ENCODE measurements at regions not wholly inside any gene's neighbourhood (a gene's known extent, or its start where the extent isn't known, plus 50 kb on each side); places are given as distances from the start of the nearest gene placed in this dataset.

DNA sequence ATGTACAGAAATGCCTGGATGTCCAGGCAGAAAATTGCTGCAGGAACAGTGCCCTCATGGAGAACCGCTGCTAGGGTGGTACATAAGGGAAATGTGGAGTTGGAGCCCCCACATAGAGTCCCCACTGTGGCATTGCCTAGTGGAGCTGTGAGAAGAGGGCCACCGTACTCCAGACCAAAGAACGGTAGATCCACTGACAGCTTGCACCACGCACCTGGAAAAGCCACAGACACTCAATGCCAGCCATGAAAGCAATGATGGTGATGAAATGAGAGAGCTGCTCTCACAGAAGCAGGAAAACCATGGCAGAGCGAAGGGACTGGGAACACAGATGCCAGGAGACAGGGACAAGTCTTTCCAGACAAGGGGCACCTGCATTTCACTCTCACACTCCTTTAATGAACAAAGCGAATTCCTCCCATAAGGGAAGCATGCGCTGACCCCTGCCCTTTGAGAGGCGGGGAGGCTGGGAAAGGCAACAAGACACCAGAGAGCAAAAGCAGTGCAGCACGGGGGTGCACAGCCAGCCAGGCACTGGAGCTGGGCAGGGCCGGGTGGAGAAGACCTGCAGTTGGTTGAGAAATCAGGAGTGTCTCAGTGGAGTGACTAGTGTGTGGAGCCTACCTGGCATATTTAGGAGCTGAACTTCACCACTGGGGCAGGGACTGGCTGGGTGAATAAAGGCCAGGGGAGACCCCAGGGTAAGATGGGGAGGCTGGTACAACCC is 1025.2 kb downstream of the TBC1D22A start:
- no TSS peak for BruUV-seq (replicated peaks)
- POLR2A ChIA-PET = no interaction called here
- no peak overlapping the region for H3K4me2 ChIP-seq (ENCODE audit: low read depth, low read length)
- 12% methylated on average over 10 of the region's 10 CpGs for WGBS (ENCODE audit: low lambda C conversion rate)
- peaks cover 0 to 3% of the 10 kb centered on the region in 2 experiments; a peak in 1 of 5 replicates for H3K27me3 ChIP-seq (ENCODE audit: control insufficient read depth in 1 of 2, insufficient read depth in 2 of 2, low read length in 2 of 2)
- H3K4me1 ChIP-seq (ENCODE audit: insufficient read depth, low read length) = no peaks in the 10 kb centered on the region
- TF ChIP-seq ZNF563 (CRISPR knock-in tag; IDR thresholded peaks at IDR 0.05) (no peak), EHMT2 (IDR thresholded peaks at IDR 0.05; ENCODE audit: borderline replicate concordance, low read depth, low read length) (no peak), MAFF (IDR thresholded peaks at IDR 0.05; ENCODE audit: low read depth, low read length) (no peak)
- no peaks in the 10 kb centered on the region for H3K9me3 ChIP-seq (ENCODE audit: low read length)
- in situ Hi-C loops (cut with HindIII; ENCODE audit: extremely low pct_ligation_motif_present, low pct_unique_long_range_greater_than_20kb) (no loop called here), intact Hi-C loops (cut with micrococcal nuclease; ENCODE audit: unreplicated experiment) (no loop called here)
- no peak overlapping the region for H3K4me3 ChIP-seq (replicated peaks in 1 of 3; ENCODE audit: insufficient read depth in 1 of 3, low read depth in 2 of 3, low read length in 3 of 3)
- CTCF ChIA-PET (ENCODE audit: low intra/inter-chr PET ratio, low total read pairs) = no interaction called here
- H4K20me1 ChIP-seq (ENCODE audit: insufficient read depth, low read length) = no peaks in the 10 kb centered on the region
- DNase-seq (ENCODE audit: low spot score) (no peak), FAIRE-seq (no peak), ATAC-seq (no peak)
- no peaks in the 10 kb centered on the region for H3K36me3 ChIP-seq (replicated peaks in 1 of 2; ENCODE audit: control insufficient read depth in 1 of 2, insufficient read depth in 2 of 2, low read length in 2 of 2)
- no peak overlapping the region for H2AFZ ChIP-seq (ENCODE audit: low read length)
- H3K9ac ChIP-seq (ENCODE audit: insufficient read depth, low read depth, low read length) = no peak overlapping the region
- H3K79me2 ChIP-seq (ENCODE audit: insufficient read depth, low read length) = no peaks in the 10 kb centered on the region
- no peak overlapping the region for H3K27ac ChIP-seq (ENCODE audit: extremely low read length, insufficient read depth, low read length)

DNA sequence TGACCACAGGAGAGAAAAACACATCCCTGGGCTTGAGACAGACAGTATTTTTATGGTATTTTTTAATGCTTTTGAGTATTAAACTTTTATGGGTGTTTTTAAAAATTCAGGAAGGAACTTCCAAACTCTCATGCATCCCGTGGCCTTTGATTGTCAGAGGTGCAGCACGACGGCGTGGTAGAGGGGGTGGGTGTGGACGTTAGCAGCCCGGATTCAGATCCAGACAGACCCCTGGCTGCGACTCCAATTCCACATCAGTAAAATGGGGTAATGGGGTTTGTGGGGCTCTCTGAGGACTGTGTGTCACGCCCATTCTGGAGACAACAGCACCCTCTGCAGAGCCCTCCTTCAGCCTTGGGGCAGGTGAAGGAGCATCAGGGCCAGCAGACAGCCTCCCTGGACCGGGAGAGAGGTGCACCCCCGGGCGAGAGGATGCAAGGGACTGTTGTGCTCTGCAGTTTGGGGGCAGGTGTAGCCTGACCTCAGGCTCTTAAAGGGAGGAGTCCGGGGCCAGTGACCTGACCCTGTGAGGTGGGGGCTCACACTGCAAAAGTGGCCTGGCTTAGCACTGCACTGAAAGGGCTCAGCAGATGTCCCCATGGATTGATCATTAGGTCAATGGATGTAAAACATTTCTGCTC is 1024.3 kb downstream of the TBC1D22A start:
- no peaks in the 10 kb centered on the region for H3K4me1 ChIP-seq (ENCODE audit: insufficient read depth, low read length)
- DNase-seq (ENCODE audit: low spot score) = no peak
- WGBS (ENCODE audit: low lambda C conversion rate) = 0% methylated on average over 8 of the region's 12 CpGs
- POLR2A ChIA-PET = no interaction called here
- no peak overlapping the region for H2AFZ ChIP-seq (ENCODE audit: low read length)
- no peak for ATAC-seq
- in situ Hi-C loops (cut with HindIII; ENCODE audit: extremely low pct_ligation_motif_present, low pct_unique_long_range_greater_than_20kb) (no loop called here), intact Hi-C loops (cut with micrococcal nuclease; ENCODE audit: unreplicated experiment) (no loop called here)
- H3K9me3 ChIP-seq (ENCODE audit: low read length) = no peaks in the 10 kb centered on the region
- no peak overlapping the region for H3K9ac ChIP-seq (ENCODE audit: insufficient read depth, low read depth, low read length)
- CTCF ChIA-PET (ENCODE audit: low intra/inter-chr PET ratio, low total read pairs) = no interaction called here
- H3K36me3 ChIP-seq (replicated peaks in 1 of 2; ENCODE audit: control insufficient read depth in 1 of 2, insufficient read depth in 2 of 2, low read length in 2 of 2) = no peaks in the 10 kb centered on the region
- no TSS peak for BruUV-seq (replicated peaks)
- no peak overlapping the region for H3K4me3 ChIP-seq (replicated peaks in 1 of 3; ENCODE audit: insufficient read depth in 1 of 3, low read depth in 2 of 3, low read length in 3 of 3)
- H3K79me2 ChIP-seq (ENCODE audit: insufficient read depth, low read length) = no peaks in the 10 kb centered on the region
- no peak overlapping the region for H3K27ac ChIP-seq (ENCODE audit: extremely low read length, insufficient read depth, low read length)
- H4K20me1 ChIP-seq (ENCODE audit: insufficient read depth, low read length) = no peaks in the 10 kb centered on the region
- H3K27me3 ChIP-seq (ENCODE audit: control insufficient read depth in 1 of 2, insufficient read depth in 2 of 2, low read length in 2 of 2) = peaks cover 0 to 9% of the 10 kb centered on the region in 2 experiments; a peak in 1 of 5 replicates
- FAIRE-seq = no peak
- no peak overlapping the region for H3K4me2 ChIP-seq (ENCODE audit: low read depth, low read length)
- no peak for TF ChIP-seq KAT7 (CRISPR knock-in tag; IDR thresholded peaks at IDR 0.05; ENCODE audit: borderline replicate concordance)
- TF ChIP-seq MTA3 (CRISPR knock-in tag; IDR thresholded peaks at IDR 0.05) = no peak
- TF ChIP-seq NAIF1 (CRISPR knock-in tag; IDR thresholded peaks at IDR 0.05; ENCODE audit: borderline replicate concordance) = no peak
- TF ChIP-seq NCOA2 (CRISPR knock-in tag; IDR thresholded peaks at IDR 0.05) = no peak
- TF ChIP-seq CCDC6 (CRISPR knock-in tag; IDR thresholded peaks at IDR 0.05) = no peak
- TF ChIP-seq, protein P1, sequence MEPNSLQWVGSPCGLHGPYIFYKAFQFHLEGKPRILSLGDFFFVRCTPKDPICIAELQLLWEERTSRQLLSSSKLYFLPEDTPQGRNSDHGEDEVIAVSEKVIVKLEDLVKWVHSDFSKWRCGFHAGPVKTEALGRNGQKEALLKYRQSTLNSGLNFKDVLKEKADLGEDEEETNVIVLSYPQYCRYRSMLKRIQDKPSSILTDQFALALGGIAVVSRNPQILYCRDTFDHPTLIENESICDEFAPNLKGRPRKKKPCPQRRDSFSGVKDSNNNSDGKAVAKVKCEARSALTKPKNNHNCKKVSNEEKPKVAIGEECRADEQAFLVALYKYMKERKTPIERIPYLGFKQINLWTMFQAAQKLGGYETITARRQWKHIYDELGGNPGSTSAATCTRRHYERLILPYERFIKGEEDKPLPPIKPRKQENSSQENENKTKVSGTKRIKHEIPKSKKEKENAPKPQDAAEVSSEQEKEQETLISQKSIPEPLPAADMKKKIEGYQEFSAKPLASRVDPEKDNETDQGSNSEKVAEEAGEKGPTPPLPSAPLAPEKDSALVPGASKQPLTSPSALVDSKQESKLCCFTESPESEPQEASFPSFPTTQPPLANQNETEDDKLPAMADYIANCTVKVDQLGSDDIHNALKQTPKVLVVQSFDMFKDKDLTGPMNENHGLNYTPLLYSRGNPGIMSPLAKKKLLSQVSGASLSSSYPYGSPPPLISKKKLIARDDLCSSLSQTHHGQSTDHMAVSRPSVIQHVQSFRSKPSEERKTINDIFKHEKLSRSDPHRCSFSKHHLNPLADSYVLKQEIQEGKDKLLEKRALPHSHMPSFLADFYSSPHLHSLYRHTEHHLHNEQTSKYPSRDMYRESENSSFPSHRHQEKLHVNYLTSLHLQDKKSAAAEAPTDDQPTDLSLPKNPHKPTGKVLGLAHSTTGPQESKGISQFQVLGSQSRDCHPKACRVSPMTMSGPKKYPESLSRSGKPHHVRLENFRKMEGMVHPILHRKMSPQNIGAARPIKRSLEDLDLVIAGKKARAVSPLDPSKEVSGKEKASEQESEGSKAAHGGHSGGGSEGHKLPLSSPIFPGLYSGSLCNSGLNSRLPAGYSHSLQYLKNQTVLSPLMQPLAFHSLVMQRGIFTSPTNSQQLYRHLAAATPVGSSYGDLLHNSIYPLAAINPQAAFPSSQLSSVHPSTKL (CRISPR knock-in tag; IDR thresholded peaks at IDR 0.05) = no peak
- TF ChIP-seq, protein P2, sequence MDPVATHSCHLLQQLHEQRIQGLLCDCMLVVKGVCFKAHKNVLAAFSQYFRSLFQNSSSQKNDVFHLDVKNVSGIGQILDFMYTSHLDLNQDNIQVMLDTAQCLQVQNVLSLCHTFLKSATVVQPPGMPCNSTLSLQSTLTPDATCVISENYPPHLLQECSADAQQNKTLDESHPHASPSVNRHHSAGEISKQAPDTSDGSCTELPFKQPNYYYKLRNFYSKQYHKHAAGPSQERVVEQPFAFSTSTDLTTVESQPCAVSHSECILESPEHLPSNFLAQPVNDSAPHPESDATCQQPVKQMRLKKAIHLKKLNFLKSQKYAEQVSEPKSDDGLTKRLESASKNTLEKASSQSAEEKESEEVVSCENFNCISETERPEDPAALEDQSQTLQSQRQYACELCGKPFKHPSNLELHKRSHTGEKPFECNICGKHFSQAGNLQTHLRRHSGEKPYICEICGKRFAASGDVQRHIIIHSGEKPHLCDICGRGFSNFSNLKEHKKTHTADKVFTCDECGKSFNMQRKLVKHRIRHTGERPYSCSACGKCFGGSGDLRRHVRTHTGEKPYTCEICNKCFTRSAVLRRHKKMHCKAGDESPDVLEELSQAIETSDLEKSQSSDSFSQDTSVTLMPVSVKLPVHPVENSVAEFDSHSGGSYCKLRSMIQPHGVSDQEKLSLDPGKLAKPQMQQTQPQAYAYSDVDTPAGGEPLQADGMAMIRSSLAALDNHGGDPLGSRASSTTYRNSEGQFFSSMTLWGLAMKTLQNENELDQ (CRISPR knock-in tag; IDR thresholded peaks at IDR 0.05; ENCODE audit: borderline replicate concordance) = no peak
- TF ChIP-seq SAFB2 (CRISPR knock-in tag; IDR thresholded peaks at IDR 0.05; ENCODE audit: borderline replicate concordance, low read depth) = no peak
- TF ChIP-seq SMARCE1 (IDR thresholded peaks at IDR 0.05; ENCODE audit: borderline replicate concordance) = no peak

Measured in HepG2 (cell line).